Vagina (tissue), 2 donors: ENCODE measurements at regions not wholly inside any gene's neighbourhood (a gene's known extent, or its start where the extent isn't known, plus 50 kb on each side); places are given as distances from the start of the nearest gene placed in this dataset.

ENCODE experiments used
- DNase-seq, 2 donors: peaks; one replicate each; pipeline ENCODE4 v3.0.0-alpha.2; 2017; ENCODE audit errors: extremely low spot score in 2 of 2
- H3K27ac ChIP-seq: fragments of 200-600 bp; sonication (generic); one replicate; pipeline ENCODE4 v1.5.1; 2019
- H3K27me3 ChIP-seq: fragments of 200-600 bp; sonication (generic); one replicate; pipeline ENCODE4 v1.5.1; 2019
- H3K36me3 ChIP-seq, 2 donors: fragments of 200-600 bp; sonication (generic); one replicate each; pipeline ENCODE4 v1.5.1; 2017 to 2019
- H3K4me1 ChIP-seq: fragments of 200-600 bp; sonication (generic); one replicate; pipeline ENCODE4 v1.5.1; 2019
- H3K4me3 ChIP-seq, 2 donors: fragments of 200-600 bp; sonication (generic); 1 replicate in 1 of 2; 2 replicates in 1 of 2; pipeline ENCODE4 v1.5.1; 2016 to 2019
- H3K9me3 ChIP-seq: fragments of 200-600 bp; sonication (generic); one replicate; pipeline ENCODE4 v1.5.1; 2019
- POLR2A ChIP-seq, 2 donors: fragments of 450-650 bp; IDR thresholded peaks; one replicate each; pipeline ENCODE4 v1.6.1; 2017; ENCODE audit warnings: antibody characterized with exemption in 2 of 2, mild to moderate bottlenecking in 2 of 2, moderate library complexity in 2 of 2
- POLR2AphosphoS5 ChIP-seq, 2 donors: sonication (generic); formaldehyde crosslinking; IDR thresholded peaks; one replicate each; pipeline ENCODE4 v1.9.0; 2017; ENCODE audit warnings: antibody characterized with exemption in 2 of 2, mild to moderate bottlenecking in 2 of 2, low read depth in 1 of 2; ENCODE audit not compliant: insufficient read depth in 1 of 2
- intact Hi-C: fragments of 100-400 bp; cut with DNase I; formaldehyde crosslinking; loops from one replicate; pipeline ENCODE4 v1.15.1; 2023
- TF ChIP-seq, protein P1 (sequence below), 3 experiments: fragments of 450-650 bp in 2 of 3; fragments of 200-600 bp in 1 of 3; sonication (generic) in 1 of 3; IDR thresholded peaks; one replicate each; pipeline ENCODE4 v1.5.1; 2017 to 2019; ENCODE audit warnings: antibody characterized with exemption in 3 of 3, mild to moderate bottlenecking in 2 of 3, moderate library complexity in 2 of 3

DNA sequence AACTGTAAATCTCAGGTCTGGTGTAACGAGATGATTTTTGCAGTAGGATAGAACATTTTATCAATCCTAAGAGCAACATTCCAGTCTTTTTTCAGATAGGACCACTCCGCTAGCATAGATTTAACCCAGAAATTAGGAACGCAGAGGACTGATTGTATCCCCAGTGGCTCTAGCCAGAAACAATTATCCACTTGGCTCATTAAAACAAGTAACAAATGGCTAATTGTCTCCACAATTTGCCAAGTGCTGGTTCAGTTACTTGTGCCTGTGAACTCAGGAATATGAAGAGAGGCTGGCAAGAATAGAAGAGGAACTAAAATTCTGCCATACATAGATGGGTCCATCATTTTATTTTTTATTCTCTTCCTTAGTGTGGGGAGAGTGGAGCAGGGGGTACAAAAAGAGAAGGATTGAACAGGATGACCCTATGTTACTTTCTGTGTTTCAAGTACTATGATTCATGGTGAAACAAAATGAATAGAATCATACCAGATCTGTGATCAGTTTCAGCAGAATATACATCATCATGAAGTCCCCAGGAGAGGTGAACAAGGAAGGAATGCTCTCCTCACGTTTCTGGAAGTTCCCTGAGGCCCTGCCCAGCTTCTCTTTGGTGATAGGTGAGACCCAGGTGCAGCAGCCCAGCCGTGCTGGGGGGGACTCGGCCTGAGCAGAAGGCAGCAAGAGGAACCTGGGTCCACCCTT is 121.6 kb downstream of the ARL4C start:
- no peak overlapping the region for H3K27ac ChIP-seq
- intact Hi-C loops = no loop called here
- H3K4me3 ChIP-seq = no peak overlapping the region
- no peaks in the 10 kb centered on the region for H3K9me3 ChIP-seq
- TF ChIP-seq, protein P1, sequence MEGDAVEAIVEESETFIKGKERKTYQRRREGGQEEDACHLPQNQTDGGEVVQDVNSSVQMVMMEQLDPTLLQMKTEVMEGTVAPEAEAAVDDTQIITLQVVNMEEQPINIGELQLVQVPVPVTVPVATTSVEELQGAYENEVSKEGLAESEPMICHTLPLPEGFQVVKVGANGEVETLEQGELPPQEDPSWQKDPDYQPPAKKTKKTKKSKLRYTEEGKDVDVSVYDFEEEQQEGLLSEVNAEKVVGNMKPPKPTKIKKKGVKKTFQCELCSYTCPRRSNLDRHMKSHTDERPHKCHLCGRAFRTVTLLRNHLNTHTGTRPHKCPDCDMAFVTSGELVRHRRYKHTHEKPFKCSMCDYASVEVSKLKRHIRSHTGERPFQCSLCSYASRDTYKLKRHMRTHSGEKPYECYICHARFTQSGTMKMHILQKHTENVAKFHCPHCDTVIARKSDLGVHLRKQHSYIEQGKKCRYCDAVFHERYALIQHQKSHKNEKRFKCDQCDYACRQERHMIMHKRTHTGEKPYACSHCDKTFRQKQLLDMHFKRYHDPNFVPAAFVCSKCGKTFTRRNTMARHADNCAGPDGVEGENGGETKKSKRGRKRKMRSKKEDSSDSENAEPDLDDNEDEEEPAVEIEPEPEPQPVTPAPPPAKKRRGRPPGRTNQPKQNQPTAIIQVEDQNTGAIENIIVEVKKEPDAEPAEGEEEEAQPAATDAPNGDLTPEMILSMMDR (IDR thresholded peaks at IDR 0.05) = no peak
- TF ChIP-seq POLR2AphosphoS5 (IDR thresholded peaks at IDR 0.05; ENCODE audit: insufficient read depth in 1 of 2, low read depth in 1 of 2) (no peak), POLR2A (IDR thresholded peaks at IDR 0.05) (no peak)
- H3K4me1 ChIP-seq = no peaks in the 10 kb centered on the region
- no peaks in the 10 kb centered on the region for H3K36me3 ChIP-seq
- H3K27me3 ChIP-seq = no peaks in the 10 kb centered on the region
- DNase-seq = no peak

- Histone ChIP-seq H3K9me3 (no peaks in the 10 kb centered on the region), H3K4me1 (peaks cover 6% of the 10 kb centered on the region), H3K27me3 (no peaks in the 10 kb centered on the region), H3K4me3 (no peak overlapping the region), H3K27ac (no peak overlapping the region), H3K36me3 (no peaks in the 10 kb centered on the region)
- no peak for TF ChIP-seq POLR2AphosphoS5 (IDR thresholded peaks at IDR 0.05; ENCODE audit: insufficient read depth in 1 of 2, low read depth in 1 of 2)
- TF ChIP-seq, protein P1 (IDR thresholded peaks at IDR 0.05) = no peak
- no peak for DNase-seq
- intact Hi-C loops = no loop called here
Observed at GRCh38 chr2:234374736-234375135, 122.1 kb downstream of the ARL4C start.

DNA sequence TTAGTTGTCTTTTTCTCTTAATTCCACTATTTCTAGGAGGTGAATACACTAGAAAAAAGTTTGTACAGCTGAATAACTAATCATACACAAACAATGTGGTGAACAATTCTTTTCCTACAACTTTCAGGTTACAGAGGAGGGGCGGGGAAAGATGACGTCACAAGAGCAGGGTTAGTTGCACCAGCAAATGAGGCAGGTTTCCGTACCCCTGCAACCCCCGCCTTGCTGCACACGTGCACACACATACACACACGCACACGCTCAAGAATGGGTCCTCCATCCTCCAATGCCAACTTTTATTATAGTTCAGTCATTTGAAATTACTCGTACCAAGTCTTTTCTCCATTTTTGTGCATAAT is 122.8 kb downstream of the ARL4C start:
- no peak for DNase-seq
- Histone ChIP-seq H3K4me3 (no peak overlapping the region), H3K27me3 (no peaks in the 10 kb centered on the region), H3K9me3 (no peaks in the 10 kb centered on the region), H3K27ac (no peak overlapping the region), H3K36me3 (no peaks in the 10 kb centered on the region), H3K4me1 (peaks cover 12% of the 10 kb centered on the region)
- intact Hi-C loops = no loop called here
- TF ChIP-seq, protein P1 (IDR thresholded peaks at IDR 0.05) = no peak
- TF ChIP-seq POLR2AphosphoS5 (IDR thresholded peaks at IDR 0.05; ENCODE audit: insufficient read depth in 1 of 2, low read depth in 1 of 2) (no peak), POLR2A (IDR thresholded peaks at IDR 0.05) (no peak)

DNA sequence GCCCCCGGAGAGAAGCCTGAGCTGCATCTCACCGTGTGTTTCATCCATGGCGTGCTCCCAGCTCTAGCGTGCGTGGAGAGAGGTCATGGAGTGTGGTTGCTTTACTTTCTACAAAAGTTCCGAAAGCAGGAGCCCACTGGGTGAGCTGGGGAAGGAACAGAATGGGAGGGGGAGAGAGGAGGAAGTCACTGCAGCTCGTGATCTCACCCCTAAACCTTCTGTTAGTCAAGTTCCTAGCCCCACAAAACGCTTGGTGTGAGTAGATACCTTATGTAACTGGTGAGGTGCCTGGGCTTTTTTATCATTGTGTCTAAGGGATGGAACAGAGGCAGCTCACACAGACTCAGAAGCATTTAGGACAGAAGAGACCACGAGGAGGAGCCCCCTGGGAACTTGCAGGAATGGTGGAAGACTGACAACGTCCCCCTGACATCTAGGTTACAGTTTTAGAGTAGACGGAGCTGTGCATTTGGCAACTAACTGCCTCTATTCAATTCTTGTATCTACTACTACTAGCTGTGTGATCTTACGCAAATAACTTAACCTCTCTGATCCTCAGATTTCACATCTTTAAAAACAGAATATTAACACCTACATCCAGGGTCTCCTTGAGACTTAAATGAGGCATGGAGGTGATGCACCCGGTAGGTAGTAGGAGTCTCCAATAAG is 123.3 kb downstream of the ARL4C start:
- Histone ChIP-seq H3K27me3 (no peaks in the 10 kb centered on the region), H3K9me3 (no peaks in the 10 kb centered on the region), H3K4me1 (peaks cover 17% of the 10 kb centered on the region), H3K27ac (peak overlapping the region; percentile 61), H3K4me3 (peak overlapping the region in 1 of 2 donors; percentile 24), H3K36me3 (no peaks in the 10 kb centered on the region)
- intact Hi-C loops = no loop called here
- TF ChIP-seq, protein P1 (IDR thresholded peaks at IDR 0.05) = no peak
- TF ChIP-seq POLR2A (IDR thresholded peaks at IDR 0.05) = no peak
- no peak for TF ChIP-seq POLR2AphosphoS5 (IDR thresholded peaks at IDR 0.05; ENCODE audit: insufficient read depth in 1 of 2, low read depth in 1 of 2)
- no peak for DNase-seq

DNA sequence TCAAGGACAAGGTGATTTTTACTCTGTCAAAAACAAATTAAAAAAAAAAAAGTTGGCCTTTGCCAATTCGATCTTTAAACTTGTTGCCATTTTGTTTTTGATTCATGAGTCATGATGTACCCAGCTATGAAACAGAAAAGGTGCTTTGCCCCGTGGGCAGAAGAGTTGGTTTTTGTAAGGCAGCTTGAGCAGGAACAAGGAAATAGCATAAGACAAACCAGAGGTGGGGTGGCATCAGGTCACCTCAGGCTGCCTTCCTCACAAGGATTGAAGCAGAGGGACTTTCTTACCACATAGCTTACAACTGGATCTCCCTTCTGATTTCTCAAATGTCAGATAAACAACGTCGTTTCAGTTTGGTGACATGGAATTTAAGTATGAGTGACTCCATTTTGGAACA is 123.8 kb downstream of the ARL4C start:
- Histone ChIP-seq H3K27ac (peak overlapping the region; percentile 61), H3K4me1 (peaks cover 22% of the 10 kb centered on the region), H3K27me3 (no peaks in the 10 kb centered on the region), H3K4me3 (peak overlapping the region in 1 of 2 donors; percentile 24), H3K9me3 (no peaks in the 10 kb centered on the region), H3K36me3 (no peaks in the 10 kb centered on the region)
- TF ChIP-seq POLR2AphosphoS5 (IDR thresholded peaks at IDR 0.05; ENCODE audit: insufficient read depth in 1 of 2, low read depth in 1 of 2) (peak in 1 of 2 donors; percentile 48), POLR2A (IDR thresholded peaks at IDR 0.05) (no peak)
- TF ChIP-seq, protein P1 (IDR thresholded peaks at IDR 0.05) = no peak
- intact Hi-C loops = no loop called here
- no peak for DNase-seq
